Stomach smooth muscle (tissue), 2 donors: ENCODE measurements at regions not wholly inside any gene's neighbourhood (a gene's known extent, or its start where the extent isn't known, plus 50 kb on each side); places are given as distances from the start of the nearest gene placed in this dataset.
"Not testable (repeated sequence)": the region's sequence is repeated elsewhere in the genome, so short reads cannot be mapped to it uniquely, and the experiment has no call there.

Experiments used
- H3K27ac ChIP-seq: one replicate; pipeline ENCODE4 v1.7.0; 2013; ENCODE audit warnings: mild to moderate bottlenecking, low read length, inconsistent platforms
- H3K27me3 ChIP-seq, 2 donors: one replicate each; pipeline ENCODE4 v1.7.0; 2013; ENCODE audit warnings: low read length in 2 of 2; ENCODE audit not compliant: insufficient read depth in 2 of 2, control insufficient read depth in 1 of 2
- H3K36me3 ChIP-seq, 2 donors: one replicate each; pipeline ENCODE4 v1.7.0; 2013; ENCODE audit warnings: low read length in 2 of 2; ENCODE audit not compliant: control insufficient read depth in 2 of 2, insufficient read depth in 2 of 2
- H3K4me1 ChIP-seq: one replicate; pipeline ENCODE4 v1.7.0; 2013; ENCODE audit warnings: low read length; ENCODE audit not compliant: control insufficient read depth, insufficient read depth
- H3K4me3 ChIP-seq, 2 donors: one replicate each; pipeline ENCODE4 v1.7.0; 2013; ENCODE audit warnings: low read length in 2 of 2
- H3K9ac ChIP-seq, 2 donors: one replicate each; pipeline ENCODE4 v1.7.0; 2013; ENCODE audit warnings: low read length in 2 of 2, mild to moderate bottlenecking in 1 of 2
- H3K9me3 ChIP-seq, 2 donors: one replicate each; pipeline ENCODE4 v1.7.0; 2013; ENCODE audit warnings: low read length in 2 of 2; ENCODE audit not compliant: control insufficient read depth in 2 of 2
- donor health status: healthy.
- donor health status: Pancreatic carcinoma.

DNA sequence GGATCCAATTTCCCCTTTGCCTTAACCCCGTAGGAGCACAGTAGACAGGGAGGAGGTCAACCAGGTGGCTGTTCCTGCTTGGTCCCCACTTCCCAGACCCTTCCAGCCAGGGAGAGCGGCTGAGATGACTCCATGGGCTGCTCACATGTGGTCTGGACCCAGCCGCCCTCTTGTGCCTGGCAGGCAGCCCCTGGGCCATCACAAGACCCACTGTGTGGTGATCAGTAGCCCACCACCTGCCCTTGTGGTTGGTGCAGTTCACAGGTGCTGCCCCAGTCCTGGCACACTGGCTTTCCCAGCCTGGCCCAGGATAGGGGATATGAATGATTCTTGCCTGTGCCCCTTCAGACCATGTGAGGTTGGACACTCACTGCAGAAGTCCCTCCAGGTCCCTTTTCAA lies 1556.7 kb downstream of the FOXD4L5 start:
- Histone ChIP-seq H3K27ac (no peak overlapping the region), H3K9me3 (no peaks in the 10 kb centered on the region), H3K27me3 (no peaks in the 10 kb centered on the region), H3K4me3 (no peak overlapping the region), H3K4me1 (no peaks in the 10 kb centered on the region), H3K36me3 (no peaks in the 10 kb centered on the region), H3K9ac (no peak overlapping the region)

DNA sequence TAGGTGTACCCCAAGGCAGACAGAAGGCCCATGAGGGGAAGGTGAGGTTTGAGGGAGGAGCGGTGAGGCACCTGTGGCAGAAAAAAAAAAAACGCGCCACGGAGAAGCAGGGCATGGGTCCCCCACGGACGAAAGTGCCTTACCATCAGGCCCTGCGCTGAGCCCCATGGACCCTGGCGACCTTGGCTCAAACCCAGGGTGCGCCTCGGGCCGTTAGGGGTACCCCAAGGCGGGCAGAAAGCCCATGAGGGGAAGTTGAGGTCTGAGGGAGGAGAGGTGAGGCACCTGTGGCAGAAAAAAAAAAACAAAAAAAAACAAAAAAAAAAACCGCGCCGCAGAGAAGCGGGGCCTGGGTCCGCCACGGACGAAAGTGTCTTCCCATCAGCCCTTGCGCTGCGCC lies 1576.7 kb downstream of the FOXD4L5 start:
- not testable (repeated sequence) for H3K4me3 ChIP-seq, H3K36me3 ChIP-seq, H3K9me3 ChIP-seq, H3K4me1 ChIP-seq, H3K27ac ChIP-seq, H3K9ac ChIP-seq, H3K27me3 ChIP-seq

DNA sequence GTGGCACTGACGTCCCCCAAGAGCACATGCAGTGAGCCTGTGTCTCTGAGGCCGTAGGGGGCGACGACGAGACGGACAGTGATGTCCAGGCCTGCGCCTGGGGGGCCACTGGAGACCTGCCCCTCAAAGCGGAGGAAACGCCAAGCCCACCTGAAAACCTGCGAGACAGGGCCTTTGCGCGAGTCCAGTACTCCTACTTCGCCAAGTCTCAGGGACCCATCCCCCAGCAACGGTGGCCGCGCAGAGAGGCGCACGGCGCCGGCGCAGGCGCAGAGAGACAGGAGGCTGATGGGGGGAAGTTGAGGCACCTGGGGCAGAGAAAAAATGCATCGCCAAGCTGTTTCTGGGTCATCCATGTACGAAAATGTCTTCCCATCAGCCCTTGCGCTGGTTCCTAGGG lies 1580.6 kb downstream of the FOXD4L5 start:
- not testable (repeated sequence) for H3K4me1 ChIP-seq, H3K27me3 ChIP-seq, H3K27ac ChIP-seq, H3K4me3 ChIP-seq, H3K36me3 ChIP-seq, H3K9ac ChIP-seq, H3K9me3 ChIP-seq

DNA sequence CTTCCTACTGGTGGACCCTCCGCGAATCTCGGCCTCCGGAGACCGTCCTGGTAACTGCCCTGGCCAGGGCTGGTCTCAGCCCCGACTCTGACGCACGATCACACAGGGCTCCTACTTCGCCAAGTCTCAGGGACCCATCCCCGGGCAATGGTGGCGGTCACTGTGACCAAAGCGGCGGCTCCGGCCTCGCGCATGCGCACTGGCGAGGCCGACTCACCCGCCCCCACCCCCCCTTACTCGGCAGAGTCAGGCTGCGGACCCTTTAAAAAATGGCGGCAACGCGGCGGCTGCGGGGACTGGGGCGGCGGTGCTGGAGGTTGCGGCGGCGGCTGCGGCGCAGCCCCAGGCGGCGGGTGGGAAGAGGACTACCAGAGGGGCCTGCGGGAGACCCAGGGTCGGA lies 1581.3 kb downstream of the FOXD4L5 start:
- not testable (repeated sequence) for H3K27ac ChIP-seq, H3K9me3 ChIP-seq, H3K9ac ChIP-seq, H3K36me3 ChIP-seq, H3K4me1 ChIP-seq, H3K4me3 ChIP-seq, H3K27me3 ChIP-seq

DNA sequence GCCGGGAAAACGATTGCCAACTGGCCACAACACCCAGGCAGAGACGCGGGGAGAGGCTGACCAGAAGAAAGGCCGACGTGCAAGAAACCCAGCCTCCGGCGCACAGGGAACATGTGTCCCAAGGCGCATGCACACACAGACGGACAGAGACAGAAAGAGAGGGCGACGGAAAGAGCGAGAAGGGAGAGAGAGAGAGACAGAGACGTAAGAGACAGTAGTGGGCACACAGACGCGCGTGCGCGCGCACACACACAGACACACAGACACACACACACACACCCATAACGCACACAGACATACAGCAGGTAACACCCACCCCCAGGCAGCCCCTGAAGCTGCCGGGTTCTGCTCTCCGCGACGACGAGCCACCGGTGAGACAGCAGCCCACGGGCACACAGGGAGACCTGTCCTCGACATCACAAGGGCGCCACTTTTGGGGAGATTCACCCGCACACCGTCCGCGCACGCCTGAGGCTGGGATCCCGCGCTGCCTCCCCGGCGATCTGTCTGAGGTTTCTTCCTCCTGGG lies 1581.8 kb downstream of the FOXD4L5 start:
- H3K27ac ChIP-seq, H3K4me3 ChIP-seq, H3K9me3 ChIP-seq, H3K4me1 ChIP-seq, H3K36me3 ChIP-seq, H3K9ac ChIP-seq, H3K27me3 ChIP-seq: not testable (repeated sequence)
